NCI-H446 treated with DMSO at 0.1 percent for 48 hours (cell line): ENCODE measurements at regions not wholly inside any gene's neighbourhood (a gene's known extent, or its start where the extent isn't known, plus 50 kb on each side); places are given as distances from the start of the nearest gene placed in this dataset.
"Not testable (repeated sequence)": the region's sequence is repeated elsewhere in the genome, so short reads cannot be mapped to it uniquely, and the experiment has no call there.

ENCODE experiments used
- DNase-seq: peaks from one replicate; lab custom pipeline; 2025; lab: John Stamatoyannopoulos, UW

- no peak for DNase-seq
Observed at GRCh38 chr18:14963246-14963645, 215.3 kb downstream of the ANKRD30B start.

- DNase-seq = no peak
Observed at GRCh38 chr18:14964002-14964401, 216.0 kb downstream of the ANKRD30B start.

- DNase-seq = no peak
Observed at GRCh38 chr18:14964406-14964805, 216.4 kb downstream of the ANKRD30B start.

- DNase-seq = not testable (repeated sequence)
Observed at GRCh38 chr18:14964976-14965375, 217.0 kb downstream of the ANKRD30B start.

GRCh38 chr18:14965553-14965952, 217.6 kb downstream of the ANKRD30B start:
- DNase-seq = no peak

GRCh38 chr18:14967246-14967645, 219.3 kb downstream of the ANKRD30B start:
- not testable (repeated sequence) for DNase-seq

- no peak for DNase-seq
Observed at GRCh38 chr18:14969500-14969899, 221.5 kb downstream of the ANKRD30B start.

GRCh38 chr18:14970027-14970426, 222.1 kb downstream of the ANKRD30B start:
- DNase-seq = no peak

GRCh38 chr18:14971461-14972185, 223.7 kb downstream of the ANKRD30B start:
- peak; percentile 92 for DNase-seq

- DNase-seq = not testable (repeated sequence)
Observed at GRCh38 chr18:14973421-14973820, 225.4 kb downstream of the ANKRD30B start.

GRCh38 chr18:14974088-14974487, 226.1 kb downstream of the ANKRD30B start:
- peak; percentile 58 for DNase-seq

GRCh38 chr18:14974576-14974975, 226.6 kb downstream of the ANKRD30B start:
- no peak for DNase-seq

- no peak for DNase-seq
Observed at GRCh38 chr18:14975431-14975830, 227.5 kb downstream of the ANKRD30B start.

- DNase-seq = no peak
Observed at GRCh38 chr18:14976736-14977430, 228.9 kb downstream of the ANKRD30B start.

GRCh38 chr18:14978191-14978590, 230.2 kb downstream of the ANKRD30B start:
- DNase-seq = no peak

- no peak for DNase-seq
Observed at GRCh38 chr18:14978962-14979535, 231.1 kb downstream of the ANKRD30B start.

- no peak for DNase-seq
Observed at GRCh38 chr18:14979875-14980274, 231.9 kb downstream of the ANKRD30B start.

- DNase-seq = not testable (repeated sequence)
Observed at GRCh38 chr18:14984531-14984930, 236.6 kb downstream of the ANKRD30B start.

GRCh38 chr18:14985291-14986013, 237.5 kb downstream of the ANKRD30B start:
- DNase-seq = not testable (repeated sequence)

- DNase-seq = not testable (repeated sequence)
Observed at GRCh38 chr18:14987377-14987776, 239.4 kb downstream of the ANKRD30B start.

- DNase-seq = not testable (repeated sequence)
Observed at GRCh38 chr18:14987960-14988710, 240.2 kb downstream of the ANKRD30B start.

GRCh38 chr18:14989569-14989968, 241.6 kb downstream of the ANKRD30B start:
- DNase-seq = not testable (repeated sequence)
